ENCODE measurements at regions not wholly inside any gene's neighbourhood (a gene's known extent, or its start where the extent isn't known, plus 50 kb on each side); places are given as distances from the start of the nearest gene placed in this dataset.

- intact Hi-C loops (cut with micrococcal nuclease), result loop anchor here (1.0 kb wide), 1 partner anchor 137 kb away; no protein-coding TSS in a partner anchor
- CTCF ChIA-PET, result interaction anchor here (1.1 to 1.2 kb wide), 3 partner anchors 23 to 150 kb away, joined by 3 to 4 read pairs (median 3); no protein-coding TSS in a partner anchor
- 73% methylated on average over 3 of the region's 5 CpGs; no CpG with 5 or more reads in 1 of the 2 experiments for WGBS, 2 experiments (ENCODE audit: extremely low coverage in 2 of 2, insufficient read length in 1 of 2)
These were observed 60.2 kb upstream of the RALY start for GRCh38 chr20:33933469-33933909.

More at GRCh38 chr20:33933469-33933909, 60.2 kb upstream of the RALY start:
- in situ Hi-C loops (cut with MboI; ENCODE audit: low sequenced_read_pairs), result no loop called here
- DNase-seq (peak; percentile 55), ATAC-seq (ENCODE audit: low read depth) (peak; percentile 84)
- TF ChIP-seq CEBPB (IDR thresholded peaks at IDR 0.05; ENCODE audit: low read depth, low read length) (no peak), ELK1 (IDR thresholded peaks at IDR 0.05; ENCODE audit: borderline replicate concordance, low read depth, low read length) (no peak), NFE2L2 (IDR thresholded peaks at IDR 0.05; ENCODE audit: low read depth, low read length) (no peak), CHD1 (IDR thresholded peaks at IDR 0.05; ENCODE audit: low read depth, low read length) (no peak), MXI1 (IDR thresholded peaks at IDR 0.05; ENCODE audit: borderline replicate concordance, low read depth, low read length) (no peak), RFX5 (IDR thresholded peaks at IDR 0.05; ENCODE audit: low read depth, low read length) (no peak), MAFK (IDR thresholded peaks at IDR 0.05; ENCODE audit: low read depth, low read length) (no peak), RCOR1 (IDR thresholded peaks at IDR 0.05; ENCODE audit: insufficient replicate concordance, low read length) (no peak), USF2 (IDR thresholded peaks at IDR 0.05; ENCODE audit: low read depth, low read length) (peak; percentile 22; the same call in 1 of the 2 replicates), POLR2A (IDR thresholded peaks at IDR 0.05; ENCODE audit: low read depth, low read length) (no peak), FOS (IDR thresholded peaks at IDR 0.05; ENCODE audit: low read depth, low read length) (no peak), CTCF (conservative IDR thresholded peaks at IDR 0.05; ENCODE audit: low read depth, low read length) (peak; percentile 59), MAZ (IDR thresholded peaks at IDR 0.05; ENCODE audit: borderline replicate concordance, low read depth, low read length) (no peak), SMC3 (IDR thresholded peaks at IDR 0.05; ENCODE audit: low read depth, low read length) (peak; percentile 70), RAD21 (IDR thresholded peaks at IDR 0.05; ENCODE audit: low read length) (peak; percentile 71), BHLHE40 (IDR thresholded peaks at IDR 0.05; ENCODE audit: low read depth, low read length) (no peak)
- no peak overlapping the region for H2BK20ac ChIP-seq (ENCODE audit: low read depth, low read length)
- no peaks in the 10 kb centered on the region for H4K20me1 ChIP-seq (ENCODE audit: insufficient read depth, low read length)
- H3K9me1 ChIP-seq (ENCODE audit: insufficient read depth, low read length), result peaks cover 6% of the 10 kb centered on the region; the same call in 1 of the 2 replicates
- H2AK5ac ChIP-seq (ENCODE audit: low read depth, low read length), result no peak overlapping the region
- no peak overlapping the region for H2BK15ac ChIP-seq (ENCODE audit: low read depth, low read length)
- no peak overlapping the region for H2AK9ac ChIP-seq (replicated peaks; ENCODE audit: low read depth, low read length, poor library complexity)
- no peaks in the 10 kb centered on the region for H3K79me1 ChIP-seq (ENCODE audit: low read depth in 1 of 2, low read length in 2 of 2)
- H2BK5ac ChIP-seq (ENCODE audit: low read depth, low read length, poor library complexity, severe bottlenecking), result no peak overlapping the region
- no peak overlapping the region for H4K91ac ChIP-seq (ENCODE audit: insufficient read depth, low read depth, low read length)
- POLR2A ChIA-PET (ENCODE audit: unreplicated experiment), result no interaction called here
- peaks cover 10% of the 10 kb centered on the region for H3K27me3 ChIP-seq (ENCODE audit: control insufficient read depth, insufficient read depth, low read length)
- no peak overlapping the region for H3K4me2 ChIP-seq (ENCODE audit: low read depth, low read length)
- no peak overlapping the region for H3K4me3 ChIP-seq (ENCODE audit: insufficient read depth, low read depth, low read length)
- H3K18ac ChIP-seq (ENCODE audit: low read depth, low read length), result no peak overlapping the region
- H2AFZ ChIP-seq (replicated peaks; ENCODE audit: low read length, poor library complexity), result peak overlapping the region; percentile 75
- H3K4ac ChIP-seq (ENCODE audit: low read depth, low read length), result no peak overlapping the region
- H3K4me1 ChIP-seq (ENCODE audit: control insufficient read depth, insufficient read depth, low read length), result no peaks in the 10 kb centered on the region
- peak overlapping the region; percentile 19; the same call in 1 of the 2 replicates for H2BK120ac ChIP-seq (ENCODE audit: low read depth, low read length)
- dilution Hi-C loops (cut with HindIII; ENCODE audit: low sequenced_read_pairs, unreplicated experiment), result no loop called here
- H3K56ac ChIP-seq (ENCODE audit: extremely low read depth, insufficient read depth, low read length), result no peak overlapping the region
- H3K9me3 ChIP-seq (ENCODE audit: control insufficient read depth, insufficient read depth, low read length), result no peaks in the 10 kb centered on the region
- H3K36me3 ChIP-seq (ENCODE audit: control insufficient read depth, insufficient read depth, low read length), result no peaks in the 10 kb centered on the region
- H4K5ac ChIP-seq (ENCODE audit: low read depth, low read length), result no peak overlapping the region
- H4K8ac ChIP-seq (ENCODE audit: low read depth in 2 of 2, low read length in 2 of 2), result peak overlapping the region in 1 of 2 experiments; percentile 81; a peak in 2 of 4 replicates
- BruUV-seq (replicated peaks), result no TSS peak
- no peak overlapping the region for H3K27ac ChIP-seq (ENCODE audit: insufficient read depth, low read length)
- no peak overlapping the region for H3K9ac ChIP-seq (ENCODE audit: low read depth, low read length)
- H3K14ac ChIP-seq (replicated peaks; ENCODE audit: low read depth, low read length), result peak overlapping the region; percentile 79
- H3K23ac ChIP-seq (ENCODE audit: low read depth, low read length), result no peak overlapping the region
